Left ventricle myocardium inferior (tissue), 1 donor: ENCODE measurements at regions not wholly inside any gene's neighbourhood (a gene's known extent, or its start where the extent isn't known, plus 50 kb on each side); places are given as distances from the start of the nearest gene placed in this dataset.

Experiments
- DNase-seq: peaks from one replicate; pipeline ENCODE4 v3.0.0-alpha.2; 2020
- H3K27ac ChIP-seq: fragments of 200-600 bp; replicated peaks from 2 replicates; pipeline ENCODE4 v1.8.0; 2021
- H3K27me3 ChIP-seq: fragments of 200-600 bp; 2 replicates; pipeline ENCODE4 v1.8.0; 2021; ENCODE audit warnings: low read depth
- H3K36me3 ChIP-seq: fragments of 200-600 bp; 2 replicates; pipeline ENCODE4 v1.8.0; 2021
- H3K4me1 ChIP-seq: fragments of 200-600 bp; 2 replicates; pipeline ENCODE4 v1.8.0; 2021
- H3K4me3 ChIP-seq: fragments of 200-600 bp; 2 replicates; pipeline ENCODE4 v1.8.0; 2021; ENCODE audit warnings: mild to moderate bottlenecking, moderate library complexity
- H3K9me3 ChIP-seq: fragments of 200-600 bp; replicated peaks from 2 replicates; pipeline ENCODE4 v1.8.0; 2021
- CTCF ChIP-seq: fragments of 200-600 bp; IDR thresholded peaks from 2 replicates; pipeline ENCODE4 v1.8.0; 2021; ENCODE audit warnings: antibody characterized with exemption, mild to moderate bottlenecking, borderline replicate concordance
- intact Hi-C: fragments of 100-400 bp; cut with micrococcal nuclease; formaldehyde crosslinking; loops from one replicate; pipeline ENCODE4 v1.11.0; 2022
- donor health status: DM: no; HTN: yes; CAD: no; lungs with severe emphysema.

- Histone ChIP-seq H3K27me3 (no peaks in the 10 kb centered on the region), H3K9me3 (peaks cover 28% of the 10 kb centered on the region), H3K36me3 (no peaks in the 10 kb centered on the region), H3K27ac (no peak overlapping the region), H3K4me3 (no peak overlapping the region), H3K4me1 (peaks cover 9% of the 10 kb centered on the region)
- DNase-seq = no peak
- intact Hi-C loops = no loop called here
- TF ChIP-seq CTCF = no peak
Observed at GRCh38 chr11:69545976-69546617, 64.6 kb downstream of the LINC01488 start.

- TF ChIP-seq CTCF = no peak
- H3K9me3 ChIP-seq = peaks cover 36% of the 10 kb centered on the region
- no peak for DNase-seq
- no peaks in the 10 kb centered on the region for H3K36me3 ChIP-seq
- no peak overlapping the region for H3K27ac ChIP-seq
- peaks cover 1% of the 10 kb centered on the region for H3K4me1 ChIP-seq
- H3K27me3 ChIP-seq = no peaks in the 10 kb centered on the region
- no peak overlapping the region for H3K4me3 ChIP-seq
- intact Hi-C loops = no loop called here
Observed at GRCh38 chr11:69546735-69547370, 65.4 kb downstream of the LINC01488 start.

GRCh38 chr11:69550846-69551245 lies 69.4 kb downstream of the LINC01488 start:
- TF ChIP-seq CTCF = no peak
- no peak for DNase-seq
- no peaks in the 10 kb centered on the region for H3K27me3 ChIP-seq
- no peaks in the 10 kb centered on the region for H3K4me1 ChIP-seq
- peaks cover 37% of the 10 kb centered on the region for H3K9me3 ChIP-seq
- no peak overlapping the region for H3K27ac ChIP-seq
- intact Hi-C loops = no loop called here
- H3K36me3 ChIP-seq = no peaks in the 10 kb centered on the region
- no peak overlapping the region for H3K4me3 ChIP-seq

- intact Hi-C loops = no loop called here
- Histone ChIP-seq H3K4me3 (no peak overlapping the region), H3K27me3 (no peaks in the 10 kb centered on the region), H3K27ac (no peak overlapping the region), H3K9me3 (peaks cover 37% of the 10 kb centered on the region), H3K4me1 (no peaks in the 10 kb centered on the region), H3K36me3 (no peaks in the 10 kb centered on the region)
- no peak for DNase-seq
- TF ChIP-seq CTCF = no peak
Observed at GRCh38 chr11:69551963-69552362, 70.5 kb downstream of the LINC01488 start.

GRCh38 chr11:69552951-69553350 lies 71.5 kb downstream of the LINC01488 start:
- peaks cover 37% of the 10 kb centered on the region for H3K9me3 ChIP-seq
- H3K4me3 ChIP-seq = no peak overlapping the region
- no peaks in the 10 kb centered on the region for H3K4me1 ChIP-seq
- intact Hi-C loops = no loop called here
- H3K27ac ChIP-seq = no peak overlapping the region
- no peak for DNase-seq
- H3K27me3 ChIP-seq = no peaks in the 10 kb centered on the region
- TF ChIP-seq CTCF = no peak
- no peaks in the 10 kb centered on the region for H3K36me3 ChIP-seq
